Endodermal cell (in vitro differentiated cells): ENCODE measurements at regions not wholly inside any gene's neighbourhood (a gene's known extent, or its start where the extent isn't known, plus 50 kb on each side); places are given as distances from the start of the nearest gene placed in this dataset.

Experiments used
- DNase-seq: peaks from one replicate; pipeline ENCODE4 v3.0.0-alpha.2; 2017
- H3K27ac ChIP-seq: 2 replicates; pipeline ENCODE4 v1.5.1; 2013; ENCODE audit warnings: mild to moderate bottlenecking, low read depth, low read length, moderate library complexity
- H3K27me3 ChIP-seq: 2 replicates; pipeline ENCODE4 v1.6.1; 2013; ENCODE audit warnings: mild to moderate bottlenecking, low read length, moderate library complexity; ENCODE audit not compliant: insufficient read depth, control insufficient read depth, poor library complexity, severe bottlenecking
- H3K36me3 ChIP-seq: 2 replicates; pipeline ENCODE4 v1.7.0; 2013; ENCODE audit warnings: mild to moderate bottlenecking, low read length, moderate library complexity; ENCODE audit not compliant: control insufficient read depth, insufficient read depth
- H3K4me1 ChIP-seq: one replicate; pipeline ENCODE4 v1.7.0; 2013; ENCODE audit warnings: low read length; ENCODE audit not compliant: control insufficient read depth, insufficient read depth
- H3K4me3 ChIP-seq: 2 replicates; pipeline ENCODE4 v1.5.1; 2013; ENCODE audit warnings: mild to moderate bottlenecking, low read length, moderate library complexity
- H3K9ac ChIP-seq: 2 replicates; pipeline ENCODE4 v1.6.1; 2013; ENCODE audit warnings: mild to moderate bottlenecking, low read length, moderate library complexity; ENCODE audit not compliant: poor library complexity, severe bottlenecking; ENCODE audit errors: extremely low read depth
- H3K9me3 ChIP-seq: 2 replicates; pipeline ENCODE4 v1.6.1; 2013; ENCODE audit warnings: mild to moderate bottlenecking, low read length, moderate library complexity; ENCODE audit not compliant: control insufficient read depth
- H3K27ac Mint-ChIP-seq: 2 replicates; pipeline ENCODE4 v1.8.0; 2020; ENCODE audit warnings: mixed read lengths
- H3K27me3 Mint-ChIP-seq: 2 replicates; pipeline ENCODE4 v1.8.0; 2021; ENCODE audit warnings: mild to moderate bottlenecking, mixed read lengths; ENCODE audit not compliant: insufficient read depth
- H3K36me3 Mint-ChIP-seq: 2 replicates; pipeline ENCODE4 v1.8.0; 2020; ENCODE audit warnings: low read depth, mixed read lengths
- H3K4me1 Mint-ChIP-seq: 2 replicates; pipeline ENCODE4 v1.8.0; 2020; ENCODE audit warnings: mixed read lengths
- H3K4me3 Mint-ChIP-seq: 2 replicates; pipeline ENCODE4 v1.8.0; 2020; ENCODE audit warnings: mild to moderate bottlenecking, moderate library complexity, mixed read lengths
- H3K9me3 Mint-ChIP-seq: 2 replicates; pipeline ENCODE4 v1.8.0; 2020; ENCODE audit warnings: mild to moderate bottlenecking, mixed read lengths
- CTCF ChIP-seq: fragments of 200-600 bp; sonication (generic); conservative IDR thresholded peaks from 2 replicates; pipeline ENCODE4 v1.5.0; 2021; ENCODE audit warnings: antibody characterized with exemption, mild to moderate bottlenecking
- WGBS, 2 experiments: methylation state at CpG; one replicate each; pipeline versions ENCODE4 v1.1.5 to v1.1.7; 2013; ENCODE audit warnings: missing lambda C conversion rate in 2 of 2, mixed read lengths in 1 of 2; ENCODE audit not compliant: insufficient coverage in 1 of 2, insufficient read length in 1 of 2; 5-methylcytosine and 5-hydroxymethylcytosine counted together

GRCh38 chr16:19945934-19946333, 61.3 kb upstream of the GPRC5B start:
- Histone ChIP-seq H3K4me1 (no peaks in the 10 kb centered on the region), H3K9ac (no peak overlapping the region), H3K9me3 (no peaks in the 10 kb centered on the region), H3K27ac (no peak overlapping the region), H3K4me3 (no peak overlapping the region), H3K36me3 (no peaks in the 10 kb centered on the region), H3K27me3 (no peaks in the 10 kb centered on the region)
- no peak overlapping the region for H3K27ac Mint-ChIP-seq
- DNase-seq: no peak
- no peak overlapping the region for H3K4me3 Mint-ChIP-seq
- no peaks in the 10 kb centered on the region for H3K4me1 Mint-ChIP-seq
- no peaks in the 10 kb centered on the region for H3K27me3 Mint-ChIP-seq
- H3K36me3 Mint-ChIP-seq: no peaks in the 10 kb centered on the region
- TF ChIP-seq CTCF: no peak
- H3K9me3 Mint-ChIP-seq: no peaks in the 10 kb centered on the region
- 89% methylated on average over 1 of the region's 1 CpG; no CpG with 5 or more reads in 1 of the 2 experiments for WGBS, 2 experiments

GRCh38 chr16:19940195-19940594, 55.5 kb upstream of the GPRC5B start:
- Histone ChIP-seq H3K27me3 (no peaks in the 10 kb centered on the region), H3K9me3 (no peaks in the 10 kb centered on the region), H3K4me1 (no peaks in the 10 kb centered on the region), H3K27ac (no peak overlapping the region), H3K9ac (no peak overlapping the region), H3K36me3 (no peaks in the 10 kb centered on the region), H3K4me3 (no peak overlapping the region)
- no peaks in the 10 kb centered on the region for H3K36me3 Mint-ChIP-seq
- 93 to 95% methylated on average over 3 to 6 of the region's 6 CpGs for WGBS, 2 experiments
- TF ChIP-seq CTCF: no peak
- H3K9me3 Mint-ChIP-seq: no peaks in the 10 kb centered on the region
- no peak overlapping the region for H3K4me3 Mint-ChIP-seq
- H3K27me3 Mint-ChIP-seq: no peaks in the 10 kb centered on the region
- no peaks in the 10 kb centered on the region for H3K4me1 Mint-ChIP-seq
- no peak overlapping the region for H3K27ac Mint-ChIP-seq
- no peak for DNase-seq

GRCh38 chr16:19939553-19939952, 54.9 kb upstream of the GPRC5B start:
- H3K9me3 ChIP-seq: no peaks in the 10 kb centered on the region
- H3K27me3 ChIP-seq: no peaks in the 10 kb centered on the region
- H3K36me3 ChIP-seq: no peaks in the 10 kb centered on the region
- no peaks in the 10 kb centered on the region for H3K4me1 ChIP-seq
- no peak overlapping the region for H3K4me3 ChIP-seq
- no peaks in the 10 kb centered on the region for H3K27me3 Mint-ChIP-seq
- H3K9ac ChIP-seq: no peak overlapping the region
- no peak for TF ChIP-seq CTCF
- no peaks in the 10 kb centered on the region for H3K36me3 Mint-ChIP-seq
- H3K4me1 Mint-ChIP-seq: no peaks in the 10 kb centered on the region
- H3K9me3 Mint-ChIP-seq: no peaks in the 10 kb centered on the region
- no peak overlapping the region for H3K27ac ChIP-seq
- no peak for DNase-seq
- no peak overlapping the region for H3K27ac Mint-ChIP-seq
- WGBS, 2 experiments: 90 to 97% methylated on average over 5 of the region's 5 CpGs
- H3K4me3 Mint-ChIP-seq: no peak overlapping the region
